ENCODE measurements at regions not wholly inside any gene's neighbourhood (a gene's known extent, or its start where the extent isn't known, plus 50 kb on each side); places are given as distances from the start of the nearest gene placed in this dataset.

- TF ChIP-seq, protein P1, sequence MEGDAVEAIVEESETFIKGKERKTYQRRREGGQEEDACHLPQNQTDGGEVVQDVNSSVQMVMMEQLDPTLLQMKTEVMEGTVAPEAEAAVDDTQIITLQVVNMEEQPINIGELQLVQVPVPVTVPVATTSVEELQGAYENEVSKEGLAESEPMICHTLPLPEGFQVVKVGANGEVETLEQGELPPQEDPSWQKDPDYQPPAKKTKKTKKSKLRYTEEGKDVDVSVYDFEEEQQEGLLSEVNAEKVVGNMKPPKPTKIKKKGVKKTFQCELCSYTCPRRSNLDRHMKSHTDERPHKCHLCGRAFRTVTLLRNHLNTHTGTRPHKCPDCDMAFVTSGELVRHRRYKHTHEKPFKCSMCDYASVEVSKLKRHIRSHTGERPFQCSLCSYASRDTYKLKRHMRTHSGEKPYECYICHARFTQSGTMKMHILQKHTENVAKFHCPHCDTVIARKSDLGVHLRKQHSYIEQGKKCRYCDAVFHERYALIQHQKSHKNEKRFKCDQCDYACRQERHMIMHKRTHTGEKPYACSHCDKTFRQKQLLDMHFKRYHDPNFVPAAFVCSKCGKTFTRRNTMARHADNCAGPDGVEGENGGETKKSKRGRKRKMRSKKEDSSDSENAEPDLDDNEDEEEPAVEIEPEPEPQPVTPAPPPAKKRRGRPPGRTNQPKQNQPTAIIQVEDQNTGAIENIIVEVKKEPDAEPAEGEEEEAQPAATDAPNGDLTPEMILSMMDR (conservative IDR thresholded peaks at IDR 0.05; ENCODE audit: low read depth, low read length), result peak; percentile 38
- peak; percentile 49 for DNase-seq (ENCODE audit: low read depth)
- no peak overlapping the region for H3K4me3 ChIP-seq (ENCODE audit: low read depth, low read length)
Measured at GRCh38 chr9:86997156-86997555, 49.9 kb upstream of the GAS1 start.

- TF ChIP-seq, protein P1 (conservative IDR thresholded peaks at IDR 0.05; ENCODE audit: low read depth, low read length), result no peak
- DNase-seq (ENCODE audit: low read depth), result no peak
- no peak overlapping the region for H3K4me3 ChIP-seq (ENCODE audit: low read depth, low read length)
Measured at GRCh38 chr9:86997951-86998350, 50.6 kb upstream of the GAS1 start.

GRCh38 chr9:87002517-87002916 is 55.2 kb upstream of the GAS1 start:
- TF ChIP-seq, protein P1 (conservative IDR thresholded peaks at IDR 0.05; ENCODE audit: low read depth, low read length), result no peak
- no peak for DNase-seq (ENCODE audit: low read depth)
- H3K4me3 ChIP-seq (ENCODE audit: low read depth, low read length), result no peak overlapping the region

- TF ChIP-seq, protein P1 (conservative IDR thresholded peaks at IDR 0.05; ENCODE audit: low read depth, low read length), result no peak
- no peak overlapping the region for H3K4me3 ChIP-seq (ENCODE audit: low read depth, low read length)
- no peak for DNase-seq (ENCODE audit: low read depth)
Measured at GRCh38 chr9:87004016-87004415, 56.7 kb upstream of the GAS1 start.

DNA sequence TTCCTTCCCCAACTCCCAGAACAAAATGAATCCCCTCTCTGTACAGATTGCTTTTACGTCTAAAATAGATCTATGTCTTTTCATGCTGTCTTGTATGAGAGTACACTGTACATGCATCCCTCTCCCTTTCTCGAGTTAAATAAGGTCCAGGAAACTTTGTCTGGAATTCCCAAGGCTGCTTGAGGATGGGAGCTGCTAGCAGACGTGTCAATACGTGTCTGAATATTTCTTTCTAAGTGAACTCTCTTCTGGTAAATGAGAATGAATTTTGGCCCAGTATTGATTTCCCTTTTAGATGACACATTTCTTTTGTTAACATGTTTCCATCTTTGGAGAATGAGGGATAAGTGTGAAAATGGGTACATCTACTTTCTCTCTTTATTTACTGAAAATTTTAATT is 59.6 kb upstream of the GAS1 start:
- TF ChIP-seq, protein P1 (conservative IDR thresholded peaks at IDR 0.05; ENCODE audit: low read depth, low read length), result no peak
- DNase-seq (ENCODE audit: low read depth), result no peak
- H3K4me3 ChIP-seq (ENCODE audit: low read depth, low read length), result no peak overlapping the region

DNA sequence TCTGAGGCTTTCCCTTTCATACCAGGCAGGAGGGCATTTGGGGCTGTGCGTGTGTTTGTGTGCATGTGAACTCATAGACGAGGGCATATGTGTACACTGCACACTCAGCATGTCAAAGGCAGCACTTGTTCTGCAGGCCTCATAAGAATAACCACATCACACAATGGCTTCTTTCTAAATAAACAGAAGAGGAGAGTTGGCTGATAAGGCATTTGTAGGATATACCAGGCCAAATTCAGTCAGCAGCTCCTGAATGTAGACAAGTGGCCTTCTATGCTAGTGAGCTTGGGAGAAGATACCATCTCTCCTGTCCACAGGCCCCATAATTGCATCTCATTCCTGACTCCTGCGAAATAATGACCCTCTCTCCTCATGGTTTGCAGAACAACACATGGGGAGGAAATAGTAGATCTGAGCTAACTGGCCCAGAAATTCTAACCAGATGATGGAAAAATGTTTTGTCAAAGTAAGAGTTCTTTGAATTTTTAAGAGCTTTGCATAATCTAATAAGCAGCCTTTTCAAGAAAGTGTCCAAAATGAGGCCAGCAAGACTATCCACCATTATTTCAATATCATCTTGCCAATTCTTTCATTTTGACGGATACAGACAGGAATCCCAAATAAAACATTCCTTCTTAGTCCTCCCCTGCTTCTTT is 60.5 kb upstream of the GAS1 start:
- TF ChIP-seq, protein P1 (conservative IDR thresholded peaks at IDR 0.05; ENCODE audit: low read depth, low read length), result no peak
- peak; percentile 35 for DNase-seq (ENCODE audit: low read depth)
- no peak overlapping the region for H3K4me3 ChIP-seq (ENCODE audit: low read depth, low read length)

- TF ChIP-seq, protein P1 (conservative IDR thresholded peaks at IDR 0.05; ENCODE audit: low read depth, low read length), result no peak
- no peak for DNase-seq (ENCODE audit: low read depth)
- no peak overlapping the region for H3K4me3 ChIP-seq (ENCODE audit: low read depth, low read length)
Measured at GRCh38 chr9:87008667-87009066, 61.4 kb upstream of the GAS1 start.

Data from choroid plexus epithelial cell (primary cell).